ENCODE measurements at regions not wholly inside any gene's neighbourhood (a gene's known extent, or its start where the extent isn't known, plus 50 kb on each side); places are given as distances from the start of the nearest gene placed in this dataset.
"Not testable (repeated sequence)": the region's sequence is repeated elsewhere in the genome, so short reads cannot be mapped to it uniquely, and the experiment has no call there.

GRCh38 chr14:86124328-86124727, 594.4 kb downstream of the FLRT2 start:
- no peak for DNase-seq (ENCODE audit: low read depth)
- H3K4me3 ChIP-seq (ENCODE audit: low read length) = no peak overlapping the region
- TF ChIP-seq CTCF (conservative IDR thresholded peaks at IDR 0.05; ENCODE audit: low read depth, low read length) = no peak

DNA sequence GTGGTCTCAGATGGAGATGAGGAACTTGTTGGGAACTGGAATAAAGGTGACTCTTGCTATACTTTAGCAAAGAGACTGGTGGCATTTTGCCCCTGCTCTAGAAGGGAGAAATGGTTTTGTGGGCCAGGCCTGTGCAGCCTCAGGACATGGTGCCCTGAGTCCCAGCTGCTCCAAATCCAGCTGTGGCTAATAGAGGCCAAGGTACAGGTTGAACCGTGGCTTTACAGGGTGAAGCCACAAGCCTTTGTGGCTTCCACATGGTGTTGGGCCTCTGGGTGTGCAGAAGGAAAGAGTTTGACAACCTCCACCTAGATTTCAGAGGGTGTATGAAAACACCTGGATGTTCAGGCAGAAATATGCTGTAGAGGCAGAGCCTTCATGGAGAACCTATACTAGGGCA, 586.0 kb downstream of the FLRT2 start:
- H3K4me3 ChIP-seq (ENCODE audit: low read length) = no peak overlapping the region
- no peak for TF ChIP-seq CTCF (conservative IDR thresholded peaks at IDR 0.05; ENCODE audit: low read depth, low read length)
- no peak for DNase-seq (ENCODE audit: low read depth)

- not testable (repeated sequence) for DNase-seq (ENCODE audit: low read depth); H3K4me3 ChIP-seq (ENCODE audit: low read length)
Measured at GRCh38 chr14:86110871-86111270, 580.9 kb downstream of the FLRT2 start.

DNA sequence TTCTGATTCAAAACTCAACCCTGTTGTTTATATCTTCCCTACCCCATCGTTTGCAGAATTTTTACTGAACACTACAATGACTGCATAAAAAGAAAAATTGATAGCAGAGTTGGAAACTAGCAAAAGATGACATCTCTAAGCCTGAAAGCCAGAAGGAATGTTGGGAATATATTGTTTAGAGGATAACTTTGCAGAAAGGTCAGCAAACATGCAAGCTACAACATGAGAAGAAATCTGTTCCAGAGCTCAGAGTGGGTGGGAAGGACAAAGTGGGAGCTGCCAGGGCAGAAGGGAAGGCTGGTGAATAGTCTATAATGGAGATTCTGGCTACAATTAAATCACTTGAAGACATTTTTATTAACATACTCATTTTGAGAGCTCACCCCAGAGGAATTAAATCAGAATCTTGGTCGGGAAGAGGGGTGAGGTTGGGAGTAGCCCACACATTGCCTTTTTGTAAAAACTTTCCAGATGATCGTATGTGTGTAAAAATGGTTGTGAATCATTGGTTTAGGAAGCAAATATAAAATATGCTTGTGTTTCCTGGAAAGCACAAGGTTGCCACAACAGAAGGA, 574.8 kb downstream of the FLRT2 start:
- DNase-seq (ENCODE audit: low read depth) = no peak
- TF ChIP-seq CTCF (conservative IDR thresholded peaks at IDR 0.05; ENCODE audit: low read depth, low read length) = no peak
- H3K4me3 ChIP-seq (ENCODE audit: low read length) = no peak overlapping the region

- no peak for TF ChIP-seq CTCF (conservative IDR thresholded peaks at IDR 0.05; ENCODE audit: low read depth, low read length)
- H3K4me3 ChIP-seq (ENCODE audit: low read length) = no peak overlapping the region
- DNase-seq (ENCODE audit: low read depth) = no peak
Measured at GRCh38 chr14:86094512-86094911, 564.6 kb downstream of the FLRT2 start.

- H3K4me3 ChIP-seq (ENCODE audit: low read length) = no peak overlapping the region
- no peak for DNase-seq (ENCODE audit: low read depth)
- TF ChIP-seq CTCF (conservative IDR thresholded peaks at IDR 0.05; ENCODE audit: low read depth, low read length) = no peak
Measured at GRCh38 chr14:86091811-86092210, 561.9 kb downstream of the FLRT2 start.

DNA sequence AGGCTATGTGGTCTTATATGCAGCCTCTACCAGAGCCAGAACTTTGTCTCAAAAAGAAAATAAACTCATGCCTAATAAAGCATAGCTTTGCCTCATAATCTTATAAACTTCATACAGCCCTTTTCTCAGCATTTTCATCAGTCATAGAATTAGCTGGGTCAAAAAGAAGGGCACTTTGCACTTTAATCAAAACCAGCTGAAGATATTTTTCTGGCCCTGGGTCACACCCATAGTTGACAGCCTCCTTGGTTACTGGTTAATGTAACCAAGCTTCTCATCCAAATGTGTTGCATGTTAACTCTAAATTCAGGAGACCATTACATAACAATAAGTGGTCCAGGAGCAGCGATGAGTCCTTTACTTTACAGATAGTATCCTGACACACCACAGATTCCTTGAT, 558.2 kb downstream of the FLRT2 start:
- H3K4me3 ChIP-seq (ENCODE audit: low read length) = no peak overlapping the region
- TF ChIP-seq CTCF (conservative IDR thresholded peaks at IDR 0.05; ENCODE audit: low read depth, low read length) = no peak
- DNase-seq (ENCODE audit: low read depth) = no peak

- no peak for DNase-seq (ENCODE audit: low read depth)
Measured at GRCh38 chr14:86087377-86087776, 557.4 kb downstream of the FLRT2 start.

More at GRCh38 chr14:86087377-86087776, 557.4 kb downstream of the FLRT2 start:
- no peak for TF ChIP-seq CTCF (conservative IDR thresholded peaks at IDR 0.05; ENCODE audit: low read depth, low read length)
- H3K4me3 ChIP-seq (ENCODE audit: low read length) = no peak overlapping the region
